Aorta (tissue), 5 donors: ENCODE measurements at regions not wholly inside any gene's neighbourhood (a gene's known extent, or its start where the extent isn't known, plus 50 kb on each side); places are given as distances from the start of the nearest gene placed in this dataset.

Experiments used
- ATAC-seq: fragments of 200-7000 bp; cut with Tn5 transposase; one replicate; pipeline ENCODE4 v1.9.1; 2022; ENCODE audit warnings: moderate library complexity; ENCODE audit not compliant: low FRiP score
- DNase-seq, 2 donors: peaks; one replicate each; pipeline ENCODE4 v3.0.0-alpha.2; 2020
- H3K27ac ChIP-seq, 2 donors: one replicate each; pipeline ENCODE4 v1.5.1; 2013; ENCODE audit warnings: low read length in 2 of 2, mild to moderate bottlenecking in 2 of 2, moderate library complexity in 2 of 2, control low read depth in 1 of 2, inconsistent platforms in 1 of 2, low read depth in 1 of 2
- H3K27me3 ChIP-seq, 2 donors: one replicate each; pipeline ENCODE4 v1.6.1; 2013; ENCODE audit warnings: control low read depth in 1 of 2, low read length in 1 of 2, mild to moderate bottlenecking in 1 of 2, moderate library complexity in 1 of 2; ENCODE audit not compliant: insufficient read depth in 2 of 2, control insufficient read depth in 1 of 2
- H3K36me3 ChIP-seq, 2 donors: one replicate each; pipeline ENCODE4 v1.6.1; 2013; ENCODE audit warnings: control low read depth in 1 of 2, low read length in 1 of 2, mild to moderate bottlenecking in 1 of 2; ENCODE audit not compliant: insufficient read depth in 2 of 2, control insufficient read depth in 1 of 2
- H3K4me1 ChIP-seq, 2 donors: one replicate each; pipeline ENCODE4 v1.6.1; 2013; ENCODE audit warnings: low read length in 2 of 2, control low read depth in 1 of 2, mild to moderate bottlenecking in 1 of 2, moderate library complexity in 1 of 2; ENCODE audit not compliant: insufficient read depth in 2 of 2, control insufficient read depth in 1 of 2
- H3K4me3 ChIP-seq, 2 donors: one replicate each; pipeline ENCODE4 v1.5.1; 2013; ENCODE audit warnings: low read length in 2 of 2, control low read depth in 1 of 2, mild to moderate bottlenecking in 1 of 2
- H3K9me3 ChIP-seq: one replicate; pipeline ENCODE4 v1.6.1; 2013; ENCODE audit warnings: mild to moderate bottlenecking, low read length; ENCODE audit not compliant: control insufficient read depth
- WGBS, 2 donors: extraction: QIAGEN DNeasy Blood & Tissue Kit; methylation state at CpG; one replicate each; pipeline ENCODE4 v1.1.7; 2013; 5-methylcytosine and 5-hydroxymethylcytosine counted together
- intact Hi-C, 2 donors: fragments of 100-400 bp; cut with DNase I; formaldehyde crosslinking; loops; one replicate each; pipeline versions ENCODE4 v1.14.2 to v1.15.0; 2022
- donor health status: healthy with polysubstance abuse.
- donor health status: Bipolar disorder and iron deficiency.
- donor health status: DM: no; HTN: no; CAD: no.
- donor health status: DM: no; HTN: no; CAD: no.
- donor health status: DM: yes; HTN: yes; CAD: no.

GRCh38 chr6:156710479-156710878 is 66.7 kb upstream of the ARID1B start:
- Histone ChIP-seq H3K9me3 (no peaks in the 10 kb centered on the region), H3K4me1 (no peaks in the 10 kb centered on the region), H3K27me3 (no peaks in the 10 kb centered on the region), H3K36me3 (no peaks in the 10 kb centered on the region), H3K27ac (no peak overlapping the region), H3K4me3 (no peak overlapping the region)
- intact Hi-C loops, result no loop called here
- no peak for DNase-seq
- 82 to 84% methylated on average over 4 of the region's 4 CpGs for WGBS, 2 donors
- no peak for ATAC-seq

- H3K27ac ChIP-seq, result no peak overlapping the region
- DNase-seq (no peak), ATAC-seq (no peak)
- H3K4me1 ChIP-seq, result no peaks in the 10 kb centered on the region
- no peak overlapping the region for H3K4me3 ChIP-seq
- no peaks in the 10 kb centered on the region for H3K36me3 ChIP-seq
- intact Hi-C loops, result no loop called here
- H3K9me3 ChIP-seq, result no peaks in the 10 kb centered on the region
- H3K27me3 ChIP-seq, result no peaks in the 10 kb centered on the region
- 70 to 75% methylated on average over 3 of the region's 3 CpGs for WGBS, 2 donors
Measured at GRCh38 chr6:156707818-156708217, 69.4 kb upstream of the ARID1B start.

- Histone ChIP-seq H3K27me3 (no peaks in the 10 kb centered on the region), H3K27ac (no peak overlapping the region), H3K4me3 (no peak overlapping the region), H3K36me3 (no peaks in the 10 kb centered on the region), H3K4me1 (peaks cover 0 to 5% of the 10 kb centered on the region in 2 donors), H3K9me3 (no peaks in the 10 kb centered on the region)
- WGBS, 2 donors, result 76 to 77% methylated on average over 6 of the region's 6 CpGs
- ATAC-seq (no peak), DNase-seq (no peak)
- intact Hi-C loops, result no loop called here
Measured at GRCh38 chr6:156703719-156704118, 73.5 kb upstream of the ARID1B start.

- no peaks in the 10 kb centered on the region for H3K36me3 ChIP-seq
- no peak overlapping the region for H3K4me3 ChIP-seq
- no peaks in the 10 kb centered on the region for H3K9me3 ChIP-seq
- ATAC-seq (no peak), DNase-seq (no peak)
- no peaks in the 10 kb centered on the region for H3K27me3 ChIP-seq
- intact Hi-C loops, result no loop called here
- no peak overlapping the region for H3K27ac ChIP-seq
- H3K4me1 ChIP-seq, result peaks cover 1 to 5% of the 10 kb centered on the region in 2 donors
- WGBS, 2 donors, result 76 to 79% methylated on average over 4 of the region's 4 CpGs
Measured at GRCh38 chr6:156701966-156702365, 75.2 kb upstream of the ARID1B start.

- H3K27me3 ChIP-seq, result no peaks in the 10 kb centered on the region
- H3K9me3 ChIP-seq, result no peaks in the 10 kb centered on the region
- DNase-seq (no peak), ATAC-seq (no peak)
- no peaks in the 10 kb centered on the region for H3K36me3 ChIP-seq
- peak overlapping the region in 1 of 2 donors; percentile 18 for H3K27ac ChIP-seq
- WGBS, 2 donors, result 18 to 22% methylated on average over 7 of the region's 7 CpGs
- no peak overlapping the region for H3K4me3 ChIP-seq
- intact Hi-C loops, result no loop called here
- H3K4me1 ChIP-seq, result peaks cover 1 to 5% of the 10 kb centered on the region in 2 donors
Measured at GRCh38 chr6:156700440-156701057, 76.6 kb upstream of the ARID1B start.

- ATAC-seq, result no peak
- Histone ChIP-seq H3K27me3 (no peaks in the 10 kb centered on the region), H3K27ac (no peak overlapping the region), H3K4me1 (peaks cover 1 to 5% of the 10 kb centered on the region in 2 donors), H3K36me3 (no peaks in the 10 kb centered on the region), H3K4me3 (no peak overlapping the region), H3K9me3 (no peaks in the 10 kb centered on the region)
- DNase-seq, result no peak
- WGBS, 2 donors, result 92 to 96% methylated on average over 3 of the region's 3 CpGs
- intact Hi-C loops, result no loop called here
Measured at GRCh38 chr6:156699935-156700334, 77.2 kb upstream of the ARID1B start.

- Histone ChIP-seq H3K27ac (no peak overlapping the region), H3K4me1 (peaks cover 1 to 5% of the 10 kb centered on the region in 2 donors), H3K27me3 (no peaks in the 10 kb centered on the region), H3K36me3 (no peaks in the 10 kb centered on the region), H3K9me3 (no peaks in the 10 kb centered on the region), H3K4me3 (no peak overlapping the region)
- 72 to 80% methylated on average over 5 of the region's 5 CpGs for WGBS, 2 donors
- DNase-seq (no peak), ATAC-seq (no peak)
- intact Hi-C loops, result no loop called here
Measured at GRCh38 chr6:156699017-156699421, 78.2 kb upstream of the ARID1B start.

- intact Hi-C loops, result no loop called here
- no peak for ATAC-seq
- H3K4me1 ChIP-seq, result peaks cover 1 to 5% of the 10 kb centered on the region in 2 donors
- no peaks in the 10 kb centered on the region for H3K36me3 ChIP-seq
- H3K9me3 ChIP-seq, result no peaks in the 10 kb centered on the region
- no peak overlapping the region for H3K4me3 ChIP-seq
- DNase-seq, result no peak
- H3K27me3 ChIP-seq, result no peaks in the 10 kb centered on the region
- H3K27ac ChIP-seq, result no peak overlapping the region
- WGBS, 2 donors, result 90 to 91% methylated on average over 9 of the region's 9 CpGs
Measured at GRCh38 chr6:156698239-156699016, 78.8 kb upstream of the ARID1B start.

- WGBS, 2 donors, result 91 to 94% methylated on average over 5 of the region's 5 CpGs
- no peaks in the 10 kb centered on the region for H3K36me3 ChIP-seq
- no peaks in the 10 kb centered on the region for H3K27me3 ChIP-seq
- no peaks in the 10 kb centered on the region for H3K9me3 ChIP-seq
- no peak overlapping the region for H3K27ac ChIP-seq
- no peak overlapping the region for H3K4me3 ChIP-seq
- intact Hi-C loops, result no loop called here
- peaks cover 1 to 5% of the 10 kb centered on the region in 2 donors for H3K4me1 ChIP-seq
- ATAC-seq (no peak), DNase-seq (no peak)
Measured at GRCh38 chr6:156697225-156697830, 79.8 kb upstream of the ARID1B start.
